AG08395 (cell line): ENCODE measurements at regions not wholly inside any gene's neighbourhood (a gene's known extent, or its start where the extent isn't known, plus 50 kb on each side); places are given as distances from the start of the nearest gene placed in this dataset.
A peak's percentile ranks its signal among the peaks of the same experiment; 100 is the strongest.

Experiments
- DNase-seq: peaks from one replicate; pipeline ENCODE4 v3.0.0; 2012; ENCODE audit warnings: mixed read lengths, low spot score

GRCh38 chr5:159758189-159758588 lies 158.1 kb upstream of the ADRA1B start:
- no peak for DNase-seq

DNA sequence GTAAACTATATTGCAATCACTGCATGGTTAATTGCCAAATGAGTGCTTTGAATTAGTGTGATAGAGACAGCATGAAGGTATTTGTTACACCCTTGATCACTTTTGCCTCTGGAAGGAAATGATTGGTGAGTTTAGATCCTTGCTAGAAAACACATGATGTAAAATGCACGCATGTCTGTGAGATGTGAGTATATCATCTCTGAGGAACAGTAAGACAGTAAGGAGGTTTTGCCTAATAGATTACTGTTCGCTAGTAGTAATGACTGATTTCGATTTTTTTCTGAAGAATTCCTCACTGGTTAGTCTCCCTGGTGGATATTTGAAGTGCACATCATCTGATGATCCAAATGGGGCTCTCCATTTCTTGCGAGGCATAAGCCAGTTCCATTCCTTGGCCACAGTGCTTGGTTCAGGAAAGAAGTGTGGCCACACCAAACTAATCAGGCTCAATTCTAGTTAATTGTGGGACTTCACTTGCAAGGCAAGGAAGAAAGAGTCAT lies 156.4 kb upstream of the ADRA1B start:
- DNase-seq = peak; percentile 25

GRCh38 chr5:159762921-159763320 lies 153.4 kb upstream of the ADRA1B start:
- DNase-seq = no peak

GRCh38 chr5:159763562-159763961 lies 152.7 kb upstream of the ADRA1B start:
- no peak for DNase-seq

- DNase-seq = peak; percentile 93
Measured at GRCh38 chr5:159764283-159765134, 151.8 kb upstream of the ADRA1B start.

GRCh38 chr5:159765135-159765433 lies 151.2 kb upstream of the ADRA1B start:
- DNase-seq = peak; percentile 34

- DNase-seq = no peak
Measured at GRCh38 chr5:159765760-159766517, 150.3 kb upstream of the ADRA1B start.

DNA sequence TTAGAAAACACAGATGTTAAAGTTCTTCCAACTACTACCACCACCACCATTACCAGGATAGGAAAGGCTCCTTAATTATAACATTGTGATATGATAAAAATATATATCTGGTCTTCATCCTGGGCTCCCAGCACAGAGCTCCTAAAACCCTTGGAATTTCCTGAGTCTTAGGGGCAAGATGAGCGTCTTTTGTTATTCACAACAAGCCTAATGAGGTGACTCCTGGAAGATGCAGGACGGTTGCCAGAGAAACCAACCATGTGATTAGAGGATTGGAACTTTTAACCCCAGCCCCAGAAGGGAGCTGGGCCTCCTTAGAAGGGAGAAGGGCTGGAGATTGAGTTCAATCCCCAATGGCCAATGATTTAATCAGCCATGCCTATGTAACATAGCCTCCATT lies 148.0 kb upstream of the ADRA1B start:
- DNase-seq = peak; percentile 34

GRCh38 chr5:159772698-159773061 lies 143.6 kb upstream of the ADRA1B start:
- DNase-seq = no peak

- DNase-seq = peak; percentile 90
Measured at GRCh38 chr5:159773062-159773924, 143.0 kb upstream of the ADRA1B start.

DNA sequence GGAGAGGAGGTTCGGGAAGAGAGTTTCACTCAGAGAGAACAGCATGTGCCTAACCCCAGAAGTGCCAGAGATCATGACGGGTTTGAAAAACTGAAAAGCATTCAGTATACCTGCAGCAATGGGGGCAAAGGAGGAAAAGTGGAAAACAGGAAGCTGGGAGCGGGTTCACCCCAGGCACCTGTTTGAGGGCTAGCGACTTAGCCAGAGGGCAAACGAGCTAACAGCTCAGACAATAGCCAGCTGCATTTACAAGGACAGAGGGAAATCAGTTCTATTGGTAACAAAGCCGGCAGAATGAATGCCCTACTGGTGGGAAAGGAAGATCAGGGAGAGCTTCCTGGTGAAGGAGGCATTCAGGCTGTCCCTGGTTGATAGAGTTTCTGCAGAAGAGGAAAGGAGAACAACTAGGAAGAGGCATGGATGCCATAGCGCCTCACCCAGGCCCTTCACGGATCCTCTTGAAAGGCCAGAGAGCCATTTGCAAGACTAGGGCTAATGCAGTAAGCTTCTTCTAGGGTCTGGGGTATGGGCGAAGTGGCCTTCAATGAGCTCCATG lies 141.7 kb upstream of the ADRA1B start:
- DNase-seq = no peak

- DNase-seq = no peak
Measured at GRCh38 chr5:159775890-159776289, 140.4 kb upstream of the ADRA1B start.

GRCh38 chr5:159777049-159777660 lies 139.1 kb upstream of the ADRA1B start:
- DNase-seq = no peak

GRCh38 chr5:159779481-159779880 lies 136.8 kb upstream of the ADRA1B start:
- DNase-seq = peak; percentile 25

GRCh38 chr5:159780246-159780645 lies 136.0 kb upstream of the ADRA1B start:
- no peak for DNase-seq

GRCh38 chr5:159781626-159782157 lies 134.6 kb upstream of the ADRA1B start:
- DNase-seq = no peak

DNA sequence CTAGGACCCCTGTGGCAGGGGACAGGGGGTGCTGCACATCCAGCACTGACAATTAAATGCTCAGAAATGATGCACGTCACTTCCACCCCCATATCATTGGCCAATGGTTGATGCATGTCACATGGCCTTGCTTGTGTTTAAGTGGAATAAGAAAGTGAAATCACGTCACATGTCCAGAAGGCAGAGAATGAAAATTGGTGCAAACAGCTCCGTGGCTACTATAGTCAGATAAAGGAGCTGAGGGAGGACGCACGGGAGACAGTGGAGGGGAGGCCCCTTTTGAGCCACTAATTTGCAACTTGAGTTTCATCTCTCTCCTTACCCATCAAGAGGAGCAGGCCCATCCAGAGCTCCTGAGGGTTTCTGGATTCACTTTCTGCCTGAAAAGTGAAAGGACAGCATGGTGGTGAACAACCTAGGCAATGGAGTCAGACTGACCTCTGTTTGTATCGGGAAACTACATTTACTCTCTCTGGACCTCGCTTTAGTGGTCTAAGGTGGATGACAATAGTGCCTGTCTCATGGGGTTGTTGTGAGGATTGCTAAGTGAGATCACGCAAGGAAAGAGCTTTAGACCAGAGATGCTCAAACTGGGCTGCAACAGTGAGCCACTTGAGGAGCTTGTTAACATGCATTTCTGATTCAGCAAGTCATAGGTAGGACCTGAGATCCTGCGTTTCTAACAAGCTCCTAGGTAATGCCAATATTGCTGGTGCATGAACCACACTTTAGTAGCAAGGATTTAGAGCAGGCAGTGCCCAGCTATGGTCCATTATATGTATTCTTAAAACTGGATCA lies 133.9 kb upstream of the ADRA1B start:
- DNase-seq = no peak

DNA sequence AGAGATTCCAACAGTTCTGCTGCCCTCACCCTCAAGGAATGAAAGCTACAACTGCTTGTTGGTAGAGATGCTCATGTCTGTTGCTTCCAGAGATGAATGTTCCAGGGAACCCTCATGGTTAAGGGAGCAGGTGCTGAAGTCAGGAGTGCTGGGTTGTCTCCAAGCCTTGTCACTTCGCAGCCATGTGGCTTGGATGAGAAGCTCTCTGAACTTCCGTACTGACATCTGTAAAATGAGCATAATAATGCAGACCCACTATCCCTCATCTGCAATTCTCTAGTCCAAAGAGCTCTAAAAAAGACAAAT lies 133.3 kb upstream of the ADRA1B start:
- DNase-seq = no peak

DNA sequence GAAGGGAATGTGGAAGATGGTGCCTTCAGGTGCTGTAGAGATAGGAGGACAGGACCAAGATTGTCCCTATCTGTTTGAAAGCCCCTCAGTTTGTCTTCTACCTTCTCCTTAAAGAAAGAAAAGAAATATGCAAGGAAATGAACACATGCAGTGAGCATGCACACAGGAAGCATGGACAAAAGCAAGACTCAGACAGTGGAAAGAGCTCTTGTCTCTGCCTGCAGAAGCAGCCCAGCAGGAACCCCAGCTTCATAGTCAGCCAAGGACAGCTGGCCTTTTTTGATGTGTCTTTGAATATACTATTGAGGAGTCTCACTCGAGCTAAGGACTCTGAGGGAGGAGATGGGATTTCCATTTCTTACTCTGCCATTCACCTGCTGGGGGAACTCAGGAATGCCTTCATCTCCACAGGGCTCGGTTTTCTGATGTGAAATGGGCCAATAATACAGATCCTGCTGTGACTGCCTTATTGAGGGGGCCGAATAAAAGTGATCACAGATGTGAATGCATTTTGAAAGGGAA lies 132.5 kb upstream of the ADRA1B start:
- DNase-seq = no peak

DNA sequence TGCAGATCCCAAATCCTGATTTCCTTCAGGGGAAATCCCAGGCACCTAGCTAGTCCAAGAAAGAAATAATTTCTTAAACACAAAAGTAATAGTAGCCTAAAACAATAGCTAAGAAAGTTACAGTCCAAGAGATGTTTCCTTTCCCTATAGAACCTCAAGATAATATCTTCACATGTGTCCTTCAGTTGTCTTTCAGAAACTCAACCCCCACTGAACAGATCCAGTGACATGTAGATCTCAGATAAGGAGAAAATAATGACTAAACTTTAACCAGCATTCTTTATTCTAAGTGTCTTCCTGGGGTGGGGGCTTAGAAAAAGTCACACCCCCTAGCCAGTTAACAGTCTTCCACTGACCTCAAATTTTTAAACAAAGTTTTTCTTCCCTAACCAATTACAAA lies 131.3 kb upstream of the ADRA1B start:
- DNase-seq = no peak

- no peak for DNase-seq
Measured at GRCh38 chr5:159785656-159786055, 130.6 kb upstream of the ADRA1B start.
